ENCODE measurements at regions not wholly inside any gene's neighbourhood (a gene's known extent, or its start where the extent isn't known, plus 50 kb on each side); places are given as distances from the start of the nearest gene placed in this dataset.

DNA sequence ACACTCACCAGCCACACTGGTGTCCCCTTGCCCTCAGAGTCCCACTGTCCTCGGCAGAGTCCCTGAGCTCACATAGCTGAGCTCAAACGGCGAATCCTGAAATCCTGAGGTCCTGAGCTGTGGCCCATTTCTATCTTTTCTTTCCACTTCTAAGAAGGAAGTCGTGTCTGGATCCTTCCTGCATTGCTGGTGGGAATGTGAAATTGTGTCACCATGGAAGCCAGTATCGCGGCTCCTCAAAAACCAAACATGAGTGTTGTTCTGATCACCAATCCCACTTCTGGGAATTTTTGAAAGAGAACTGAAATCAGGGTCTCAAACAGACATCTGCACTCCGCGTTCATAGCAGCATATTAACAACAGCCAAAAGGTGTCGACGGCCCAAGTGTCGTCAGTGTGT, 244.7 kb downstream of the EIPR1 start:
- Histone ChIP-seq H3K4me1 (ENCODE audit: low read length) (0 out of 2 replicates have a peak, but pooled peaks cover 3% of the 10 kb centered on the region), H3K36me3 (replicated peaks; ENCODE audit: low read depth, low read length) (no peaks in the 10 kb centered on the region)

DNA sequence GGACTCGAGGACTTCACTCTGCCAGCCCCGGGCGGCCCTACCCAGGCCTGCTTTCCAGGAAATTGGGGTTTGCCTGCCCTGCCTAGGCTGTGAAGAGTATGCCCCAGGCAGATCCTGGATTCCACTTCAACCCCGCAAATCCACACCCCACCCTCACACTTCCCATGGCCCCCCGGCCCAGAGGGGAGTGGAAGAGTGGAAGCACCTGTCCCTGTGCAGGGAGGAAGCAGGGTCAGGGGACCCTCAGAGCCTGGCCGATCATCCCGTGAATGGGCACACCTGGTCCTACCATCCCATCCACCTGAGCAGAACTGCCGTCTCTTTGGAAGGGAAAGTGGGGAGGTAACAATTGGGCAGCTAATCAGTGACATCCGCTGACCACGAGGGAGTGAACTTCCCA, 245.2 kb downstream of the EIPR1 start:
- Histone ChIP-seq H3K79me2 (ENCODE audit: low read length) (no peaks in the 10 kb centered on the region), H3K27me3 (ENCODE audit: low read depth, low read length) (peaks cover 12% of the 10 kb centered on the region), H3K36me3 (replicated peaks; ENCODE audit: low read depth, low read length) (no peaks in the 10 kb centered on the region), H3K4me3 (ENCODE audit: low read length) (no peak overlapping the region), H3K9me3 (ENCODE audit: insufficient read depth, low read length) (no peaks in the 10 kb centered on the region), H2AFZ (ENCODE audit: low read depth, low read length) (no peak overlapping the region), H3K27ac (ENCODE audit: low read length) (no peak overlapping the region), H4K20me1 (ENCODE audit: insufficient read depth, low read length) (no peaks in the 10 kb centered on the region), H3K4me1 (ENCODE audit: low read length) (0 out of 2 replicates have a peak, but pooled peaks cover 3% of the 10 kb centered on the region), H3K4me2 (ENCODE audit: low read length) (no peak overlapping the region), H3K9ac (ENCODE audit: low read length) (no peak overlapping the region)
- no peak for TF ChIP-seq EZH2phosphoT487 (IDR thresholded peaks at IDR 0.05; ENCODE audit: low read depth)
- TF ChIP-seq, protein P1, sequence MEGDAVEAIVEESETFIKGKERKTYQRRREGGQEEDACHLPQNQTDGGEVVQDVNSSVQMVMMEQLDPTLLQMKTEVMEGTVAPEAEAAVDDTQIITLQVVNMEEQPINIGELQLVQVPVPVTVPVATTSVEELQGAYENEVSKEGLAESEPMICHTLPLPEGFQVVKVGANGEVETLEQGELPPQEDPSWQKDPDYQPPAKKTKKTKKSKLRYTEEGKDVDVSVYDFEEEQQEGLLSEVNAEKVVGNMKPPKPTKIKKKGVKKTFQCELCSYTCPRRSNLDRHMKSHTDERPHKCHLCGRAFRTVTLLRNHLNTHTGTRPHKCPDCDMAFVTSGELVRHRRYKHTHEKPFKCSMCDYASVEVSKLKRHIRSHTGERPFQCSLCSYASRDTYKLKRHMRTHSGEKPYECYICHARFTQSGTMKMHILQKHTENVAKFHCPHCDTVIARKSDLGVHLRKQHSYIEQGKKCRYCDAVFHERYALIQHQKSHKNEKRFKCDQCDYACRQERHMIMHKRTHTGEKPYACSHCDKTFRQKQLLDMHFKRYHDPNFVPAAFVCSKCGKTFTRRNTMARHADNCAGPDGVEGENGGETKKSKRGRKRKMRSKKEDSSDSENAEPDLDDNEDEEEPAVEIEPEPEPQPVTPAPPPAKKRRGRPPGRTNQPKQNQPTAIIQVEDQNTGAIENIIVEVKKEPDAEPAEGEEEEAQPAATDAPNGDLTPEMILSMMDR (IDR thresholded peaks at IDR 0.05; ENCODE audit: low read depth, low read length): no peak

More for the DNA sequence above, 244.7 kb downstream of the EIPR1 start:
- Histone ChIP-seq H3K9ac (ENCODE audit: low read length) (no peak overlapping the region), H3K27ac (ENCODE audit: low read length) (no peak overlapping the region), H3K4me2 (ENCODE audit: low read length) (no peak overlapping the region), H2AFZ (ENCODE audit: low read depth, low read length) (no peak overlapping the region), H3K27me3 (ENCODE audit: low read depth, low read length) (peaks cover 12% of the 10 kb centered on the region), H4K20me1 (ENCODE audit: insufficient read depth, low read length) (no peaks in the 10 kb centered on the region), H3K79me2 (ENCODE audit: low read length) (no peaks in the 10 kb centered on the region), H3K9me3 (ENCODE audit: insufficient read depth, low read length) (no peaks in the 10 kb centered on the region), H3K4me3 (ENCODE audit: low read length) (no peak overlapping the region)
- TF ChIP-seq, protein P1 (IDR thresholded peaks at IDR 0.05; ENCODE audit: low read depth, low read length): no peak
- no peak for TF ChIP-seq EZH2phosphoT487 (IDR thresholded peaks at IDR 0.05; ENCODE audit: low read depth)

DNA sequence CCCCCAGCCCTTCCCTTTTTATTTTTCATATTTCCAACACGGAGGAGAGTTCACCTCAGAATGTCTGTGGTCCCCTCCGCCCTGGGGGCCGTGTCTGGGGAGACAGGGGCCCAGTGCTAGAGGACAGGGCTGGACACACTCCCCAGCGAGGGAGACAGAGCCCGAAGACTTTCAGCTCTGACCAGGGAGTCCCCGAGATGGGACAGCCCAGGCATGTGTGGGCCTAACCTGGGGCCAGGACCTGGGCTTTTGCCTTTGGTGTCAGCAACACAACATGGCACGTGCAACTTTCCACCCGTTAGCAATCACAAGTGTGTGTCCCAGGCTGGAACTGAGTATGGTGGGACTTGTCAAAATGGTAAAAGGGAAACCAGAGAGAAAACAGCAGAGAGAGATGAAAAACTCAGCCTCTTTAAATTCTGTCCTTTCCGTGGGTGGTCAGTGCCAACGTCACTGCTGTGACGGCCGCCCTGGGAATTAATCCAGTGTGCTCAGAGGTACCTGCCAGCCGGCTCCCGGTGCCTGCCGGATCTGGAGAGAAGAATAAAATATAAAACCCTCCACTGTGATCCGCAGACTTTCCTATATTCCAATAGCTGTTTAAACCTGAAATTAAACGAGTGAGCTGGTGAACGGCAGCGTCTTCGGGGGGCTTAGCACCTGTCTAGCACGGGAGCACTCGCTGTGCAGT, 245.8 kb downstream of the EIPR1 start:
- TF ChIP-seq, protein P1 (IDR thresholded peaks at IDR 0.05; ENCODE audit: low read depth, low read length): no peak
- TF ChIP-seq EZH2phosphoT487 (IDR thresholded peaks at IDR 0.05; ENCODE audit: low read depth): no peak
- peaks cover 12% of the 10 kb centered on the region for H3K27me3 ChIP-seq (ENCODE audit: low read depth, low read length)
- H3K36me3 ChIP-seq (replicated peaks; ENCODE audit: low read depth, low read length): no peaks in the 10 kb centered on the region
- H3K4me1 ChIP-seq (ENCODE audit: low read length): 0 out of 2 replicates have a peak, but pooled peaks cover 3% of the 10 kb centered on the region
- no peak overlapping the region for H3K4me3 ChIP-seq (ENCODE audit: low read length)
- H3K79me2 ChIP-seq (ENCODE audit: low read length): no peaks in the 10 kb centered on the region
- no peak overlapping the region for H3K4me2 ChIP-seq (ENCODE audit: low read length)
- H3K9me3 ChIP-seq (ENCODE audit: insufficient read depth, low read length): no peaks in the 10 kb centered on the region
- H3K27ac ChIP-seq (ENCODE audit: low read length): no peak overlapping the region
- no peak overlapping the region for H3K9ac ChIP-seq (ENCODE audit: low read length)
- no peaks in the 10 kb centered on the region for H4K20me1 ChIP-seq (ENCODE audit: insufficient read depth, low read length)
- H2AFZ ChIP-seq (ENCODE audit: low read depth, low read length): no peak overlapping the region

DNA sequence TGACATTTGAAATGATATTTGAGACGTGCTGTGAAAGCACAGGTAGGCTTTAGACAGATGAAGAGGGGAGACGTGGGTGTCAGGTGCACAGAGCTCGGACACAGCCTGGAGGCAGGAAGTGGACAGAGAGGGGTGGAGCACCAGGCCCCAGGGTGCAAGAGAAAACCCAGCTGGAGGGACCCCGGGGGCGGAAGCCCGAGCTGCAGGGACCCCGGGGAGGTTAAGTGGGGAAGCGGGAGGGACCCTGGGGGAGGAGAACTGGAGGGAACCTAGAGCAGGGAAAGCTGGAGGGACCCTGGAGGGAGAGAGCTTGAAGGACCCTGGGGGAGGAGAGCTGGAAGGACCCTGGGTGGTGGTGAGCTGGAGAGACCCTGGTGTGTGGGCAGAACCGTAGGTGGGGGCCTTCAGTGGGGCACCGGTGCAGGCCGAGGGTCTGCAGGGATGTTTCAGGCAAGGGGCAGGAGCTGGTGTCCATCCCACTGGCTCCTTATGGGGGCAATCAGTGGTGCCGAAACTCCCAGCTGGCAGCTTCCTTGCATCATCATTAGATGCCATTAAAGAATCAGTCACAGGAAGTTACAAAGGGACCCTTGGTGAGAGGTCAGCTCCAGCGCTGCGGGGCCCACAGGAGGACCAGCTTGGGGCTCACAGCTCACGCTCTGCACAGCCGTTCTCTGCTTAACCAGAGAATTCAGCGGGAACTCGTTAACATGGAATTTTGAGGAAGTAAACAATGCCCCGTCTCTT, 246.6 kb downstream of the EIPR1 start:
- Histone ChIP-seq H3K36me3 (replicated peaks; ENCODE audit: low read depth, low read length) (no peaks in the 10 kb centered on the region), H3K27me3 (ENCODE audit: low read depth, low read length) (peaks cover 12% of the 10 kb centered on the region), H3K79me2 (ENCODE audit: low read length) (no peaks in the 10 kb centered on the region), H3K4me3 (ENCODE audit: low read length) (no peak overlapping the region), H3K9ac (ENCODE audit: low read length) (no peak overlapping the region), H3K9me3 (ENCODE audit: insufficient read depth, low read length) (no peaks in the 10 kb centered on the region), H2AFZ (ENCODE audit: low read depth, low read length) (no peak overlapping the region), H3K4me2 (ENCODE audit: low read length) (no peak overlapping the region), H3K4me1 (ENCODE audit: low read length) (0 out of 2 replicates have a peak, but pooled peaks cover 3% of the 10 kb centered on the region), H4K20me1 (ENCODE audit: insufficient read depth, low read length) (no peaks in the 10 kb centered on the region), H3K27ac (ENCODE audit: low read length) (no peak overlapping the region)
- TF ChIP-seq, protein P1 (IDR thresholded peaks at IDR 0.05; ENCODE audit: low read depth, low read length): no peak
- no peak for TF ChIP-seq EZH2phosphoT487 (IDR thresholded peaks at IDR 0.05; ENCODE audit: low read depth)
